GM18951 (cell line): ENCODE measurements at regions not wholly inside any gene's neighbourhood (a gene's known extent, or its start where the extent isn't known, plus 50 kb on each side); places are given as distances from the start of the nearest gene placed in this dataset.

Experiments used
- POLR2A ChIP-seq: IDR thresholded peaks from 4 replicates; pipeline ENCODE4 v1.6.1; 2011; ENCODE audit warnings: mild to moderate bottlenecking; ENCODE audit not compliant: insufficient read length, insufficient read depth; ENCODE audit errors: extremely low read depth
- in situ Hi-C: fragments of 300-500 bp; cut with MboI; formaldehyde crosslinking; loops from one replicate; pipeline ENCODE4 v1.12.0; 2022; ENCODE audit warnings: low sequenced_read_pairs, mixed read lengths, inconsistent platforms; ENCODE audit not compliant: unreplicated experiment

DNA sequence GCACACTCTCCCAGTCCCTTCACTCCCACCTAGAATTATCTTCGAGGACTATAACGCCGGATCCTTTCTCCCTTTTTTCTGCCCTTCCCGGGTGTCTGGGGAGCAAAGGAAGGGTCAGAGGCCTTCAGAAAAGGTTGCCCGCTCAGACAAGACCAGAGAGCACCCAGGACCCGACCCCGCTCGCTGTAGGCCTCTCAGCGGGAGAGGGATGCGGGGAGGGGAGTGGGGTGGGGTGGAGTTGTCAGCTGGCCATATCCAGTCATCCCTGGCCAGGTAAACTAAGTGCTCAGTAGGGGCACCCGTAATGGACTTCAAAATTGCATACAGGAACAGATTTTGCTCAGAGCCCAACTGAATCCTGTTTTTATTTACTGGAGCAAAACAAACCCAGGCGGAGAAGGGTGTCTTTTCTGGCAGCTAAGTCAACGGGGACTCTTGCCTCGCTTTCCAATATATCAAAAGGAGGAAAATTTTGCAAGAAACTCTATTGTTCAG is 65.0 kb downstream of the NOL4 start:
- TF ChIP-seq POLR2A, result no peak
- in situ Hi-C loops, result no loop called here

DNA sequence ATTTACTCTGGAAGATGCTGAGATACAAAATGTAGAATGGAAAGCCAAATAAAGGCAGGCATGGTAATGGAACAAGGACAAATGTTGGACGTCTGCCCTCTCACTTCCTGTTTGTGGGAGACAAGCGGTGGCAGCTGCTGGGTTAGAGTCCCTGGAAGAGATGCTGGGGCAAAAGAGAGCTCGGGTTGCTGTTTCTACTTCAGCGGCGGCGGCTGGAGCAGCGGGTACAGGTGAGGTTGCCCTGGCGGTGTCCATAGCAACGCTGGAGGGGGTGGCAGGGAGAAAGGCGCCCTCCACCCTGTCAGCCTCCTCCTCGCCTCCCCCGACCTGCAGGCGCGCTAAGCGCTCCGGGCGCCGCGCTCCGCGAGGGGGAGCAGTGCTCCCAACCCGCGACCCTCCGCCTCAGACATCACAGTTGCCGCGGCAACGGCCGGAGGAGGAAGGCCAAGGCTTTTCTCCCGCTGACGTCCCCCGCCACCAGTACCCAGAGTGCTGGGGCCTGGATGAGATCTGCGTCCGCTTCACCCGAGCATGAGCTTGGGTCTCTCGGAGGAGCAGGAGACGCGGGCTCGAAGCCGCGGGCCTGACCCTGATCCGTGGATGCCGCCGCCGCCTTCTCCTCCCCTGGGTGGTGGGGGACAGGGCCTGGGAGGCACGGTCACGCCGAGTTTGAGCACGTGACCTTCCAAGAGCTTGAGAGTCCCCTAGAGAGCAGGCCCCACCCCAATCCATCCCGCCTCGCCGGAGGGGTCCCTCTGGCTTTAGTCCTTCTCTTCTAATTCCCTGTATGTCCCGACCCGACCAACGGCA is 65.6 kb downstream of the NOL4 start:
- in situ Hi-C loops, result no loop called here
- no peak for TF ChIP-seq POLR2A

DNA sequence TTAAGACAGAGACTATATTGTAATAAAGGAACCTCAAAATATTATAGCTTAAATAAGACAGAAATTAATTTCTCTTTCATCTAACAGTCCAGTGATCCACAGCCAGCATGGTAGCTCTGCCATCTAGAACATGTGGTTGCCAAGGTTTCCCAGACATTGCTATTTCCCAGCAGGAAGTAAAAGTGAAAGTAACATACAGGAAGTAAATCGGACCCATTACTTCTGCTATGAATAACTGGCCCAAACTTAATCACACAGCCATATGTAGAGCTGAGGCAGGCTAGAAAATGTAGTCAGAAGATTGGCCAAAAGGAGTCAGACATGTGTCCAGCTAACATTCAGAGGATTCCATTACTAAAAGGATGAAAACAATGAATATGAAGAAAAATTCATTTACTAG is 71.0 kb downstream of the NOL4 start:
- in situ Hi-C loops, result no loop called here
- TF ChIP-seq POLR2A, result no peak

DNA sequence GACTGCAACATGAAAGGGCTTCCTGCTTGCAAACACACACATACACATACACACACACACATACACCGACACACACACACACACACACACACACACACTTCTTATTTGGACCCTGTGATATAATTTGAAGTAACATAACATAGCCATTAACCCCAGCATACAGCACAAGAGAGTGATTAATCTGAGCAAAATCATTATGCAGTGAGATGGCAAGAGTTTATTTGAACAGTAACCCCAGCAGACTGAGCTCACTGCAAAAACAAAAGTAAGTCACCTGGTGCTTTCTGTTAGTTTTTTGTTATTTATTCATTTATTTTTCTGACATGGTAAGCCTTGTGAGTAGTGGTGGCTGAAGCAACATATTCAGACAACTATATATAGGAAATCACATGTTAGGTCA is 93.7 kb downstream of the NOL4 start:
- in situ Hi-C loops, result no loop called here

DNA sequence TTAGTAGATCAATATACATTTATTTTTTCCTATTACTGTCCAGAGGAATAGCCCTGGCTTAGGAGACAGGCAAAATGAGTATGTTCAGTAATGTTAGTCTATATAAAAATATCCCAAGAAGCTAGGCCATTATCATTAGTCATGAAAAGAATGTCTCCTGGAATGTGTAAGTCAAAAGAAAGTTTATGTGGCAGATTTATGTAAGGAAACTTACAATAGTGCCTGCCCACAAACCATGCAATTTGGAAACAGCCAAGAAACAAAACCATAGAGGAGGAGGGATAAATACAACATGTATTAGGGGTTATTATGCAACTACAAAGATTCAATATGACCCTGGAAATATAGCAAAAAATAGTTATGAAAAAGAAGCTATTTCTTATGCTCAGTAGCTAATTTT is 96.3 kb downstream of the NOL4 start:
- in situ Hi-C loops, result loop anchor here (10.0 kb wide), 1 partner anchor 196 kb away; no protein-coding TSS in a partner anchor
- TF ChIP-seq POLR2A, result no peak

More for the DNA sequence above, 93.7 kb downstream of the NOL4 start:
- TF ChIP-seq POLR2A, result no peak

DNA sequence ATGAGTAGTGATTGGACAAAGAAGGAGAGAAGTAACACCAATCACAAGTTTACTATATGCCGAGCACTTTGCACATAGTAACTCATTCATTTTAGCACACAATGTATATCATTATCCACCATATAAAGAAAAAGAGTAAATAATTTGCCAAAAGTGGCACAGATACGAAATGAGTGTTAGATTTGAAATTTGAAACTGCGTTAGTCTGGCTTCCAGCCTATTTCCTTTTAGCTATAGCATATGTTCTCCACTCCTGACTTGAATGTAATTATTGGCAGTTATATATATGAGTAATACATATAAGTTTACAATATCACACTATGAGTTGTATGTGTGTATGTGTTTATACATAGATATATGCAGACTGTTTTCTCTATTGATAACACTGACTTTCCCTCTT is 98.6 kb downstream of the NOL4 start:
- TF ChIP-seq POLR2A, result no peak
- in situ Hi-C loops, result loop anchor here (10.0 kb wide), 1 partner anchor 199 kb away; no protein-coding TSS in a partner anchor

DNA sequence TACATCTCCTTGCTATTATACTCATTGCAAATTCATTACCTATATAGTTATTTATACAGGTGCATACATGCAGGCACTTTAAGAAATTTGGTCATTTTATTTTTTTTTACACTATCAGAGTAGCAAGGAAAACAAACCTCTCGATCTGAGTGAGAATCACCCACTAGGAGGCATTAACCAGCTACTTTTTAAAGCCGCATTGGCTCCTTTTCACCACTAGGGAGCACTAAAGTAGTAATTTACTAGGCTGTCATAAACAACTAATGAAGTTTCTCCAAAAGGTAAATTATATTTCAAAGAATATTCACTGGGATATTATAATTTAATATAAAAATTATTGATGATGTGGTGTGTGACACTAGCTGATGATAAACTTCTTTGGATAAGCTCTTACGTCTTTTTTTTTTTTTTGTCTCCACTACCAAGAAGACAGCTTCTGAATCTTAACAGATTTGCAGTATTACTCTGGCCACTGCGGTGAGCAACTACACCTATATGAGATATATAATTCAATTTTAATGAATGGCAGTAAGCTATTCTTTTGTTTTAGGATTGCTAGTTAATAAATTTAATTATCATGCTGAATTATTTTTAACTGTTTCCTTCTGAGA is 101.9 kb downstream of the NOL4 start:
- in situ Hi-C loops, result loop anchor here (10.0 kb wide), 1 partner anchor 202 kb away; no protein-coding TSS in a partner anchor
- TF ChIP-seq POLR2A, result no peak

DNA sequence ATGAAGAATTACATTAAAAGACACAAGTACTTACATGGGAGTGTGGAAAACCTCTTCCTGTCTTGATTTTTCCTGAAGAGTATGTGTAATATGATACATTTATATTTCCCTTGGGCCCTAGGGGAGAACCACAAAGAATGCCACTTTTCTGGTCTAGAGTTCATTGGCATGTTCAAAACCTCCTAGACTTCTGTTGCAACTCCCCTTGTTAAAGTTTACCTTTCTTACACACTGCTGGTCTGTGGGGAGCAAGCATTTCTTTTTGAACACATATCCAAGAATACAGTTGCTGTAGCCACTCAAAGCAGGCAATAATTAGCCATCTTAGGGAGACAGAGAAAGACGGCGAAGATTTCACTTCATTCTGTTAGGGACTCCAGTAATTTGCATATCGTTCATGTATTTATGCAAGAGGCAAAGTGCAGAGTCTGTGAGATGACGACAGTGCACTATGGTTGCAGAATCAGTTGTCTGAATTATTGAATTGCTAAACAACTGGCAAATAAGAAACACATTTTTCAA is 103.5 kb downstream of the NOL4 start:
- TF ChIP-seq POLR2A, result no peak
- in situ Hi-C loops, result loop anchor here (10.0 kb wide), 1 partner anchor 204 kb away; no protein-coding TSS in a partner anchor

DNA sequence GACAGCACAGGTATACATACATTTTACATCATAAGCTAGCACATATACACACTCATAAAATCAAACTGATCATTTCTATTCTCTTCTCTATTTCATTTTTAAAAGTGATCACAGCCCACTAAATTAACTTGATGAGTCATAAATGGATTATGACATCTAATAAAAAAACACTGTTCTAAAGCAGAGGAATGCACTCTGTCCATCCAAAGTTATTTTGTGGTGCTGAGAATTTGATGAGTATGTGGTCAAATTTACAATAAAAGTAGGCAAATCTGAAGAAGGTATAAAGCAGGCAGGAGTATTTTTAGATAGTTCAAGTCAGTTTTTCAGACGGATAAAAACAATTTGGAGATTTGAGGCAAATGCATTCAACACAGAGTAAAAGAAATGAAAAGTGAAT is 104.4 kb downstream of the NOL4 start:
- in situ Hi-C loops, result loop anchor here (10.0 kb wide), 1 partner anchor 205 kb away; no protein-coding TSS in a partner anchor
- TF ChIP-seq POLR2A, result no peak

DNA sequence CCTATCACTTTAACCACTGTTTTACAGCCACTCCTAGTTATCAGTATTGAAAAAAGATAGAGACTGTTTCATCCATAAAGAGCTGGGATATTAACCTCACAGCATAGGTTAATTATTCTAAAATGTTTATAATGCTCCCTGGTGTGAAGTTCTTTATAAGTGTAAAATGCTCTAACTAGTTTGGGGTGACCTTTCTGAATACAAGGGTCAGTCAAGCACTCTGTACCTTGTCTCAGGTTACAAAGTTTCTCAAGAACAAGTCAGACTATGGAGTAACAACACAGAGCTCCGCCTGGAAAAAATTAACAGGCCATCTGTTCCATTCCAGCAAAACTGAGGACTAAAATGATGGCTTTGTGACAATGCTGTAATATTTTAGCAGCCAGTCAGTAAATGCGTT is 107.4 kb downstream of the NOL4 start:
- in situ Hi-C loops, result no loop called here
- no peak for TF ChIP-seq POLR2A

DNA sequence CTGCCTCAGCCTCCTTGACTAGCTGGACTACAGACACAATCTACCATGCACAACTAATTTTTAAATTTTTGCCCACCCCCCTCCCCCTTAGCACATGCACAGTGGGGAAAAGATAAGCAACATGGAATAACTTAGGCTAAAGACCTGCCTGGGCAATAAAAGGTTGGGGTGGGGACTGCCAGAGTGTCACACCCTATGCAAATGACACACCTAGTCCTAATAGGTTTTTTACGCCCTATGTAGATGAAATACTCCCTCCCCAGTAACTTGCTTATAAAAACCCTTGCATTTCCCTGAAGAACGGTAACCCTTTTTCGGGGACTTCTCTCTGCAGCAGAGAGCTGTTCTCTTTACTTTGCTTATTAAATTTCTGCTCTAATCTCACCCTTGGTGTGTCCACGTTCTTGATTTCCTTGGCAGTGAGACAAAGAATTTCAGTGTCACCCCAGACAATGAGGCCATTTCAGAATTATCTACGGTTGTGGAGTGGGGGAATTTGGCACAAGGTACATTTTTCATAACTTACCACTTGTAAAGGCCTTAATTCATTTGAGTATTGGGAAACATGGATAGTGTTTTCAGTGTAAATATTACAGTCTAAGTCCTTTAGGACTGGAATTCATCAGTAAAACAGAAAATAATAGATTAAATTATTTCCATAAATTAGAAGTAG is 109.2 kb downstream of the NOL4 start:
- no peak for TF ChIP-seq POLR2A
- in situ Hi-C loops, result no loop called here

DNA sequence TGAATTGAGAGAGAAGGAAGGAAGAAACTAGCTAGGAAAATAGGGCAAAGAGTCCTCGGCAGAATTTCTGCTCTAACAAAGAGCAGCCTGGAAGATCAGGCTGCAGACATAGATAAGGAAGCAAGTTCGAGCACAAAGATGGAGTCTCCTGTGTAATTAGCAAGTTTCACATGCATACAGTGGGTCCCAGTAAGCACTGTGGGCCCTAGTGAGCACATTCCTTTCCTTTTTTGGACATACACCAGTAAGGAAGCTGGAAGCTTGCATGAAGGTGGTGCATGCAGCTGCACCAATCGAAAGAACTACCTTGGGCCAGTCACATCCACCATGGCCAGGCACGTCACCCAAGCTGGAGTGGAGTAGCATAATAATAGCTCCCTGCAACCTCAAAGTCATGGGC is 109.7 kb downstream of the NOL4 start:
- in situ Hi-C loops, result no loop called here
- no peak for TF ChIP-seq POLR2A

DNA sequence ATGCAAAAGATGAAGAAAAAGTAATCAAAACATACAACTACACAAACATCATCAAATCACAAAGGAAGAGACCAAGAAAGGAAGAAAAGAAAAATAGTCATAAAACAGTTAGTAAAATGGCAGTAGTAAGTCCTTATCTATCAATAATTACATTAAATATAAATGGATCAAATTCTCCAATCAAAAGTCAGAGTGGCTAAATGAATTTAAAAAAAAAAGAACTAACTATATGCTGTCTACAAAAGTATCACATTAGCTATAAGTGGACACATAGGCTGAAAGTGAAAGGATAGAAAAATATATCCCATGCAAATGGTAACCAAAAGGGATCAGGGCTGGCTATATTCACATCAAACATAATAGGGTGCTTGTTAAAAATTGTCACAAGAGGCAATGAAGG is 116.5 kb downstream of the NOL4 start:
- in situ Hi-C loops, result no loop called here
- no peak for TF ChIP-seq POLR2A
